ENCODE measurements at regions not wholly inside any gene's neighbourhood (a gene's known extent, or its start where the extent isn't known, plus 50 kb on each side); places are given as distances from the start of the nearest gene placed in this dataset.

DNA sequence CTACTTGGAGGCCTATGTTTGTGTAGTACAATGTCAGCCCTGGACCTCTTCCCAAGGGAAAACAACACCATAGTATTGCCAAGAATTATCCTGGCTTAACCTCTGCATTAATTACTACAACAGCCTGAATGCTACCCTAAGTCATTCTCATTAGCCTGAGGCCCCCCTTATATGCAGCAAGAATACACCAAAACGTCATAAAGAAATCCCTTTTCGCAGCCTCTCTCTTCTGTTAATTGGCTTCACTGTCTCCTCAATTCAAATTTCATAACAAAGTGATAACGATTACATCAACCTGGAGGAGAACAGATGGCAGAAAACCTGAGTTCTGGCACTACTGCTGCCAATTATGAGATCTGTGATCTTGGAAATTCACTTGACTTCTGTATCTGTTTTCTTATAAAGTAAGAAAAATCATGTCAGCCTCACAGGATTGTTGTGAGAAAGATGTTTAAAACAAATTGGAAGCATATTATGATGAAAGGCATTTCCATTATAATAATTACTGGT lies 1663.1 kb downstream of the STIM2 start:
- H3K4me1 ChIP-seq (ENCODE audit: control insufficient read depth, insufficient read depth, low read length) = no peaks in the 10 kb centered on the region
- H3K9me3 ChIP-seq (ENCODE audit: control insufficient read depth in 2 of 2, low read length in 2 of 2) = no peaks in the 10 kb centered on the region
- H3K9ac ChIP-seq (ENCODE audit: low read length in 2 of 2) = no peak overlapping the region
- H3K36me3 ChIP-seq (ENCODE audit: control insufficient read depth in 2 of 2, insufficient read depth in 2 of 2, low read length in 2 of 2) = no peaks in the 10 kb centered on the region
- H3K4me3 ChIP-seq (ENCODE audit: low read length in 2 of 2) = no peak overlapping the region
- no peak overlapping the region for H3K27ac ChIP-seq (ENCODE audit: low read length)
- H3K27me3 ChIP-seq (ENCODE audit: control insufficient read depth in 1 of 2, insufficient read depth in 2 of 2, low read length in 2 of 2) = no peaks in the 10 kb centered on the region

DNA sequence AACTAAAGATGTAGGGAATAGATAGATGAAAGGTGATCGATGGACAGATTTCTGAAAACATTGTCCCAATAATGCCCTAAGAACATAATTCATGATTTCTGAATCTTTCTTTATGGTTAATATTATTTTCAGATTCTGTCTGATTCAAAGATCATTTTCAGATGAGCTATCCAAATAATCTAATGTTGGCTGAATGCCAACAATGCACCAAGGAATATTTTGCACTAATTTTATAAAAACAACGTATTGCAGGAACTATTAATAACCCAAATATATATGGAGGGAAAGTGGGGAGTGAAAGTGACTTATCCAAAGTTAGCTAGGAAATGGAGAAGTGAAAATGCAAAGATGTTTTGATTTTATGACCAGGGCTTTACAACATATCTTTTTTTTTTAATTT lies 1675.5 kb downstream of the STIM2 start:
- Histone ChIP-seq H3K4me1 (ENCODE audit: control insufficient read depth, insufficient read depth, low read length) (no peaks in the 10 kb centered on the region), H3K36me3 (ENCODE audit: control insufficient read depth in 2 of 2, insufficient read depth in 2 of 2, low read length in 2 of 2) (no peaks in the 10 kb centered on the region), H3K27ac (ENCODE audit: low read length) (no peak overlapping the region), H3K4me3 (ENCODE audit: low read length in 2 of 2) (no peak overlapping the region), H3K9ac (ENCODE audit: low read length in 2 of 2) (no peak overlapping the region), H3K27me3 (ENCODE audit: control insufficient read depth in 1 of 2, insufficient read depth in 2 of 2, low read length in 2 of 2) (no peaks in the 10 kb centered on the region), H3K9me3 (ENCODE audit: control insufficient read depth in 2 of 2, low read length in 2 of 2) (no peaks in the 10 kb centered on the region)

DNA sequence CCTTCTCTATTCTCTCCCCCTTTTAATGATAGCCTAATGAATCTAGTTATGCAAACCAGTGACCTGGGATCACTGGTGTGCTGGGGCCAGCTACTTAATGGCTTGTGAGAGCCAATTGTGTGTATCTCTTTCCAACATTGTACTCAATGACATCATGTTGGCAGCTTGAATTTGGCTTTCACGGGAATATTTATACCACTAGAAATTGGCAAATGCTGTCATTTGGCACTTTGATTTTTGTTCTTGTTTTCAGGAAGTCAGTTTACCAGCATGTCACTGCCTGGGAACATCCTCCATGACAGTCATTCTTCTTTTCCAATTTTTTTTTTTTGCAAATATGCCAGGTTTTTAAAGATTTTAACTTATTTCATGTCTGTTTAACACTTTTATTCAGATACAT lies 1685.3 kb downstream of the STIM2 start:
- Histone ChIP-seq H3K27me3 (ENCODE audit: control insufficient read depth in 1 of 2, insufficient read depth in 2 of 2, low read length in 2 of 2) (no peaks in the 10 kb centered on the region), H3K4me1 (ENCODE audit: control insufficient read depth, insufficient read depth, low read length) (no peaks in the 10 kb centered on the region), H3K36me3 (ENCODE audit: control insufficient read depth in 2 of 2, insufficient read depth in 2 of 2, low read length in 2 of 2) (no peaks in the 10 kb centered on the region), H3K9ac (ENCODE audit: low read length in 2 of 2) (no peak overlapping the region), H3K27ac (ENCODE audit: low read length) (no peak overlapping the region), H3K4me3 (ENCODE audit: low read length in 2 of 2) (no peak overlapping the region), H3K9me3 (ENCODE audit: control insufficient read depth in 2 of 2, low read length in 2 of 2) (no peaks in the 10 kb centered on the region)

DNA sequence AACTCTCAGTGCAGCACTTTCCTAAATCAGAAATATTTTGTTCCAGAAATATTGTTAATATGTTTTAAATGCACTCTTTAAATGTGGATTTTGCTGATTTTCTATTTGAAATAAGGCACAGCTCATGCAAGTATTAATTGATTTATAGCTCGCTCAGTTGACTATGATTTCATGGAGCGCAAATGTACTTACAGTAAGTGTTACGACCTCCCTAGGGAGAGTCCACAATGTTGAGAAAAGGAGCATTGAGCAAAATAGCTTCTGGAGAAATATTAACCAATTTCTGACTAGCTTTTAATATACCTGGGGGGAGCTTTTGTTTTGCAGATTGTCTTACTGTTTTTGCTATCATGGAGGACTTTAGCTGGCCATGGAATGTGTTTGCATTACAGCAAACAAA lies 1687.5 kb downstream of the STIM2 start:
- Histone ChIP-seq H3K36me3 (ENCODE audit: control insufficient read depth in 2 of 2, insufficient read depth in 2 of 2, low read length in 2 of 2) (no peaks in the 10 kb centered on the region), H3K4me1 (ENCODE audit: control insufficient read depth, insufficient read depth, low read length) (no peaks in the 10 kb centered on the region), H3K27me3 (ENCODE audit: control insufficient read depth in 1 of 2, insufficient read depth in 2 of 2, low read length in 2 of 2) (no peaks in the 10 kb centered on the region), H3K9ac (ENCODE audit: low read length in 2 of 2) (no peak overlapping the region), H3K4me3 (ENCODE audit: low read length in 2 of 2) (no peak overlapping the region), H3K9me3 (ENCODE audit: control insufficient read depth in 2 of 2, low read length in 2 of 2) (no peaks in the 10 kb centered on the region), H3K27ac (ENCODE audit: low read length) (no peak overlapping the region)

DNA sequence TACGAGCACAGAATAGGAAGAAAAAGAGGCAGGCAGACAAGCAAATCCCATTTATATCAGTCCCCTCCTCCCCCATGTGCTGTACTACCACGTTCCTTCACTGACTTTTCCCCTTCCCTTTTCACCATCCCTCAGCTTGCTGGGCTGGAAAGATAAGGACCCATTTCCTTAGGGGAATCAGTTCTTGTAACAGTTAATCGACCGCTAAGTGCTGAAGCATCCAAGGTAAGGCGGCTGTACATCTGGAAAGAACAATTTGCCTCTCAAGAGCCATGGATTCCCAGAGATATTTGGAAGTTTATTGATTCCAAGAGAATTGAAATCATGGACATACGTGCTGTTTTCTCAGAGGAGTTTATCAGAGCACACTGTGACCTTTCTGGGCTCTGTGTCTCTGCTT lies 1688.0 kb downstream of the STIM2 start:
- Histone ChIP-seq H3K9ac (ENCODE audit: low read length in 2 of 2) (no peak overlapping the region), H3K9me3 (ENCODE audit: control insufficient read depth in 2 of 2, low read length in 2 of 2) (no peaks in the 10 kb centered on the region), H3K27ac (ENCODE audit: low read length) (no peak overlapping the region), H3K27me3 (ENCODE audit: control insufficient read depth in 1 of 2, insufficient read depth in 2 of 2, low read length in 2 of 2) (no peaks in the 10 kb centered on the region), H3K36me3 (ENCODE audit: control insufficient read depth in 2 of 2, insufficient read depth in 2 of 2, low read length in 2 of 2) (no peaks in the 10 kb centered on the region), H3K4me1 (ENCODE audit: control insufficient read depth, insufficient read depth, low read length) (no peaks in the 10 kb centered on the region), H3K4me3 (ENCODE audit: low read length in 2 of 2) (no peak overlapping the region)

DNA sequence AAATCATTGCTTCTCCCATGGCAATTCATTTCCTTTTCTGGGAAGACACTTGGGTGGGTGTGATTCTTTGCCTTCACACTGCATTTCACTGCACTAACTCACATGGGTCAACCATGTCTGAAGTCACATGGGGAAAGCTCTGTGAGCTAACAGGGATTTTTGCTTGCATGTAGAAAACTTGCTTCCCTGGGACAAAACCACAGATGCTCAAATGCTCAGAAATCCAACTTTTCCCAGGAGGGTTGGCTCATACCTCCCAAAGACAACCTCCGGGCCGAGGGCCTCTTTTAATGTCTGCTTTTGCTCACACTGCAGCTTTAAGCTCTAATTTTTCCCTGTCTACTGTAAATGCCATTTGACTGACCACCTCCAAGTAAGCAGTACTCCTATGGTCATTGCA lies 1695.2 kb downstream of the STIM2 start:
- H3K27me3 ChIP-seq (ENCODE audit: control insufficient read depth in 1 of 2, insufficient read depth in 2 of 2, low read length in 2 of 2) = no peaks in the 10 kb centered on the region
- H3K4me3 ChIP-seq (ENCODE audit: low read length in 2 of 2) = no peak overlapping the region
- no peak overlapping the region for H3K9ac ChIP-seq (ENCODE audit: low read length in 2 of 2)
- no peaks in the 10 kb centered on the region for H3K9me3 ChIP-seq (ENCODE audit: control insufficient read depth in 2 of 2, low read length in 2 of 2)
- no peaks in the 10 kb centered on the region for H3K36me3 ChIP-seq (ENCODE audit: control insufficient read depth in 2 of 2, insufficient read depth in 2 of 2, low read length in 2 of 2)
- H3K27ac ChIP-seq (ENCODE audit: low read length) = no peak overlapping the region
- H3K4me1 ChIP-seq (ENCODE audit: control insufficient read depth, insufficient read depth, low read length) = no peaks in the 10 kb centered on the region

DNA sequence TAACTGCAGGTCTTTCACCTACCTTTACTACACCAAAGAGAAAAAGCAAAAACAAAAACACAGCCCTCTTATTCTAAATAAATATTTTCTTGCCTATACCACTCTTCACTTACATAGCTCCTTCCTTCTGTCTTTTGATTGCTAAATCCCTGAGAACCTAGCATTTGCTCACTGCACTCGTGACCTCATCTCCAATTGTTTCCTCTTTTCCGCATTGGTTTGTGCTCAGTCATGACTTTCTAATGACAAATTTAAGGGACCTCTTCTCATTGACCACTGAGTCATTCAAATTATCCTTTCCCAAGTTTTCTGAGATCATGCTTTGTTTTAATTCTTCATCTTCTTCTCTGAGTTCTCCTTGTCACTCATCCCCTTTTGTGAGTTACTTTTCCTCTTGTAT lies 1697.1 kb downstream of the STIM2 start:
- Histone ChIP-seq H3K27ac (ENCODE audit: low read length) (no peak overlapping the region), H3K27me3 (ENCODE audit: control insufficient read depth in 1 of 2, insufficient read depth in 2 of 2, low read length in 2 of 2) (no peaks in the 10 kb centered on the region), H3K4me3 (ENCODE audit: low read length in 2 of 2) (no peak overlapping the region), H3K9me3 (ENCODE audit: control insufficient read depth in 2 of 2, low read length in 2 of 2) (no peaks in the 10 kb centered on the region), H3K36me3 (ENCODE audit: control insufficient read depth in 2 of 2, insufficient read depth in 2 of 2, low read length in 2 of 2) (no peaks in the 10 kb centered on the region), H3K4me1 (ENCODE audit: control insufficient read depth, insufficient read depth, low read length) (no peaks in the 10 kb centered on the region), H3K9ac (ENCODE audit: low read length in 2 of 2) (no peak overlapping the region)

DNA sequence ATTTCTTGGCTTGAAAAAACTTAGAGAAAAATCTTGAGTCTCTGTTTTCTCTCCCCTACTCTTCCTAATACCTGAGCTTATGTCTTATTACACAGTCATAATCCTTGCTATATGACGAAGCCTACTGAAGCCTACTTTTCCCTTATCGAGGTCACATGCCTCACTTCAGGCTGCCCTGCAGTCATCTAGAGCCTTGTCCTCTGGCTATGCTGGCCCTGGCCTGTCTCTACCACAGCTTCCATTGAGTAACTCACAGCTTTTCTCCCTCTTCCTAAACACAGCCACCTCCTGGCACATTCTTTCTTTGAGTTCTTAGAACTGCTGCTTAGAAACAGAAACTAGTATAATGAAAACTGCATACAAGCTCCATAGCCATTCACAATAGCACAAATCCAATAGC lies 1698.3 kb downstream of the STIM2 start:
- Histone ChIP-seq H3K4me3 (ENCODE audit: low read length in 2 of 2) (no peak overlapping the region), H3K9me3 (ENCODE audit: control insufficient read depth in 2 of 2, low read length in 2 of 2) (no peaks in the 10 kb centered on the region), H3K27me3 (ENCODE audit: control insufficient read depth in 1 of 2, insufficient read depth in 2 of 2, low read length in 2 of 2) (no peaks in the 10 kb centered on the region), H3K36me3 (ENCODE audit: control insufficient read depth in 2 of 2, insufficient read depth in 2 of 2, low read length in 2 of 2) (no peaks in the 10 kb centered on the region), H3K27ac (ENCODE audit: low read length) (no peak overlapping the region), H3K9ac (ENCODE audit: low read length in 2 of 2) (no peak overlapping the region), H3K4me1 (ENCODE audit: control insufficient read depth, insufficient read depth, low read length) (no peaks in the 10 kb centered on the region)

DNA sequence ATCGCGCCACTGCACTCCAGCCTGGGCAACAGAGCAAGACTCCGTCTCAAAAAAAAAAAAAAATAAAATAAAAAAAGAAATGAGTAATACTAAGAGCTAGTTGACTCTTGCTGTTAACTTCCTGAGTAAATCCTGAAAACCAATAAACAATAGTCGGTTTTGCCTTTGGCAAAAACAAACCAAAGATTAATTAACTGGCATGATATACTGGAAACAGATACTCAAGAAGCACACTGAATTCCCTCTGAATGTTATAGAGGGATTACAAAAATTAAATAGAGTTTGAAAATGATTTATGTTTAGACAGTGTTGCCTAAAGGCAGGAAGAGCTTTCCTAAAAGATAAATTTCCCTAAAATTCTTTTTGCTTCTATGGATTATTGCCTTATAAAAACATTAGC lies 1702.3 kb downstream of the STIM2 start:
- Histone ChIP-seq H3K36me3 (ENCODE audit: control insufficient read depth in 2 of 2, insufficient read depth in 2 of 2, low read length in 2 of 2) (no peaks in the 10 kb centered on the region), H3K4me1 (ENCODE audit: control insufficient read depth, insufficient read depth, low read length) (no peaks in the 10 kb centered on the region)

DNA sequence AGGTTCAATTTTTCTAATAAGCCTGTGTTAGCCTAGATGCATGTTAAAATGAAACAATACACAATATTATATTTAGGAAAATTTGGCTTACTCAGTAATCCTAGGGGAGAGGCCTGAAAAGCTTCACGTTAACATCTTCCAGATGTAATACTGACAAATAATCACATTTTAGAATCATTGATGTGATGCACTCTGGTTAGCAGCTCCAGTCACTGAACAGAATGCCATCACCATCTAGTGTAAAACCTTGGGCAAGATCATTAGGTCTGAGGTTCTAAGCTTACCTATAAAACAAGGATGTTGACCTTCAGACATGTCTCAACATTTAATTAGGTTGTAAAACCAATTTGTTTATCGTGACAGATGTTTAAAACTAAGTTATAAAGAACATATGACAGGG lies 1704.8 kb downstream of the STIM2 start:
- Histone ChIP-seq H3K27me3 (ENCODE audit: control insufficient read depth in 1 of 2, insufficient read depth in 2 of 2, low read length in 2 of 2) (no peaks in the 10 kb centered on the region), H3K4me3 (ENCODE audit: low read length in 2 of 2) (no peak overlapping the region), H3K9me3 (ENCODE audit: control insufficient read depth in 2 of 2, low read length in 2 of 2) (no peaks in the 10 kb centered on the region), H3K9ac (ENCODE audit: low read length in 2 of 2) (no peak overlapping the region), H3K36me3 (ENCODE audit: control insufficient read depth in 2 of 2, insufficient read depth in 2 of 2, low read length in 2 of 2) (no peaks in the 10 kb centered on the region), H3K27ac (ENCODE audit: low read length) (no peak overlapping the region), H3K4me1 (ENCODE audit: control insufficient read depth, insufficient read depth, low read length) (no peaks in the 10 kb centered on the region)

More for the DNA sequence above, 1702.3 kb downstream of the STIM2 start:
- H3K9me3 ChIP-seq (ENCODE audit: control insufficient read depth in 2 of 2, low read length in 2 of 2) = no peaks in the 10 kb centered on the region
- H3K27me3 ChIP-seq (ENCODE audit: control insufficient read depth in 1 of 2, insufficient read depth in 2 of 2, low read length in 2 of 2) = no peaks in the 10 kb centered on the region
- H3K9ac ChIP-seq (ENCODE audit: low read length in 2 of 2) = no peak overlapping the region
- no peak overlapping the region for H3K27ac ChIP-seq (ENCODE audit: low read length)
- no peak overlapping the region for H3K4me3 ChIP-seq (ENCODE audit: low read length in 2 of 2)

DNA sequence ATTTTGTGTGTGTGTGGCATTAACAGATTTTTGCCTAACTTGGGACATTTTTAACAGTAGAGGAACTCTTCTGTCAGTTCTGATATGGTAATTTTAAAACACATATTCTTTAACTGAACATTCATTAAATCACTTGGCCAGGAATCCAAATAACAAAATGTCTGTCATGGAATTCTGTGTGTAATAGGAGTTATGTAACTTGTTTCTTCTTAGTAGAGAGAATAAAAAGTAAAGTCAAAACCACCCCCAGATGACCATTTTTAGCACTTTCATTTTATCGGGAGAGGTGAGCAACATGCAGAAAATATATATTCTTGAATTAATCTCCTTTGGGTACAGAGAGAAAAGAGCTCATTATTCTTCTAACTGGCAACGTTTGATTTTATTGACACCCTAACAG lies 1740.3 kb downstream of the STIM2 start:
- Histone ChIP-seq H3K36me3 (ENCODE audit: control insufficient read depth in 2 of 2, insufficient read depth in 2 of 2, low read length in 2 of 2) (no peaks in the 10 kb centered on the region), H3K4me3 (ENCODE audit: low read length in 2 of 2) (no peak overlapping the region), H3K27ac (ENCODE audit: low read length) (no peak overlapping the region), H3K9ac (ENCODE audit: low read length in 2 of 2) (no peak overlapping the region), H3K27me3 (ENCODE audit: control insufficient read depth in 1 of 2, insufficient read depth in 2 of 2, low read length in 2 of 2) (no peaks in the 10 kb centered on the region), H3K4me1 (ENCODE audit: control insufficient read depth, insufficient read depth, low read length) (no peaks in the 10 kb centered on the region), H3K9me3 (ENCODE audit: control insufficient read depth in 2 of 2, low read length in 2 of 2) (no peaks in the 10 kb centered on the region)
